Osteoblast (primary cell): ENCODE measurements at regions not wholly inside any gene's neighbourhood (a gene's known extent, or its start where the extent isn't known, plus 50 kb on each side); places are given as distances from the start of the nearest gene placed in this dataset.

Source experiments
- DNase-seq: peaks from one replicate; pipeline ENCODE4 v3.0.0; 2011; ENCODE audit warnings: low spot score, mixed read lengths; ENCODE audit not compliant: insufficient read length; ENCODE audit errors: missing footprints
- H2AFZ ChIP-seq: 2 replicates; pipeline ENCODE4 v1.6.0; 2011; ENCODE audit warnings: mild to moderate bottlenecking, low read length
- H3K27ac ChIP-seq: 2 replicates; pipeline ENCODE4 v1.5.1; 2011; ENCODE audit warnings: mild to moderate bottlenecking, low read depth, low read length, moderate library complexity
- H3K27me3 ChIP-seq: 2 replicates; pipeline ENCODE4 v1.6.0; 2012; ENCODE audit warnings: mild to moderate bottlenecking, control low read depth, inconsistent platforms, low read length, moderate library complexity; ENCODE audit not compliant: insufficient read depth
- H3K36me3 ChIP-seq: 2 replicates; pipeline ENCODE4 v1.5.1; 2011; ENCODE audit warnings: mild to moderate bottlenecking, low read length, control low read depth, moderate library complexity; ENCODE audit not compliant: insufficient read depth
- H3K4me1 ChIP-seq: 2 replicates; pipeline ENCODE4 v1.5.1; 2011; ENCODE audit warnings: mild to moderate bottlenecking, low read length, control low read depth, moderate library complexity; ENCODE audit not compliant: insufficient read depth
- H3K4me2 ChIP-seq: 2 replicates; pipeline ENCODE4 v1.6.0; 2011; ENCODE audit warnings: mild to moderate bottlenecking, low read length; ENCODE audit not compliant: insufficient read depth
- H3K4me3 ChIP-seq: fragments of 200-600 bp; sonication (generic); 3 replicates; pipeline ENCODE4 v1.5.1; 2012; ENCODE audit warnings: mild to moderate bottlenecking, low read length, inconsistent platforms; ENCODE audit not compliant: insufficient read depth
- H3K79me2 ChIP-seq: 2 replicates; pipeline ENCODE4 v1.6.0; 2012; ENCODE audit warnings: mild to moderate bottlenecking, low read length, control low read depth, inconsistent platforms; ENCODE audit not compliant: insufficient read depth
- H3K9me3 ChIP-seq: 2 replicates; pipeline ENCODE4 v1.5.1; 2011; ENCODE audit warnings: low read depth, low read length, control low read depth
- H4K20me1 ChIP-seq: 2 replicates; pipeline ENCODE4 v1.6.0; 2012; ENCODE audit warnings: mild to moderate bottlenecking, low read length, control low read depth; ENCODE audit not compliant: insufficient read depth
- TF ChIP-seq, protein P1 (sequence below): IDR thresholded peaks from 2 replicates; pipeline ENCODE4 v1.5.1; 2011; ENCODE audit warnings: mild to moderate bottlenecking, low read depth, low read length, moderate library complexity; ENCODE audit errors: extremely low read depth

DNA sequence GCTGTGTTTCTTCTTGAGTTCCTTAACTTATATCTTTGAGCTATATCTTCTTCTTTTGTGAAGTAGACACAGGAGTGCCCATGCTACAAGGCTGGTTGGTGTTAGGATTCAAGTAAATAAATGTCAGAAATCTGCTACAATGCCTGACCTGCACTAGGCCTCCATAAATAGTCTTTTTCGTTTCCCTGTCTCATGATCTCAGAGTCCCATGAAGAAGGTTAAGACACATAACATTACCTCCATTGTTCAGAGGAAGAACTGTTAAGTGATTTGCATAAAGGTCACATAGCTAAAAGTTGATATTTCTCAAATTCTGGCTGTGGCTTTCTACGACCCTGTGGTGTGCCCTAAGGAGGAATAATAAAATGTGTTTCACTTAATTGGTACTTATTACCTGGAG lies 228.4 kb downstream of the KCNS3 start:
- no peaks in the 10 kb centered on the region for H3K79me2 ChIP-seq
- H3K4me2 ChIP-seq = no peak overlapping the region
- no peaks in the 10 kb centered on the region for H3K4me1 ChIP-seq
- H4K20me1 ChIP-seq = no peaks in the 10 kb centered on the region
- DNase-seq = no peak
- H3K4me3 ChIP-seq = no peak overlapping the region
- no peaks in the 10 kb centered on the region for H3K27me3 ChIP-seq
- TF ChIP-seq, protein P1, sequence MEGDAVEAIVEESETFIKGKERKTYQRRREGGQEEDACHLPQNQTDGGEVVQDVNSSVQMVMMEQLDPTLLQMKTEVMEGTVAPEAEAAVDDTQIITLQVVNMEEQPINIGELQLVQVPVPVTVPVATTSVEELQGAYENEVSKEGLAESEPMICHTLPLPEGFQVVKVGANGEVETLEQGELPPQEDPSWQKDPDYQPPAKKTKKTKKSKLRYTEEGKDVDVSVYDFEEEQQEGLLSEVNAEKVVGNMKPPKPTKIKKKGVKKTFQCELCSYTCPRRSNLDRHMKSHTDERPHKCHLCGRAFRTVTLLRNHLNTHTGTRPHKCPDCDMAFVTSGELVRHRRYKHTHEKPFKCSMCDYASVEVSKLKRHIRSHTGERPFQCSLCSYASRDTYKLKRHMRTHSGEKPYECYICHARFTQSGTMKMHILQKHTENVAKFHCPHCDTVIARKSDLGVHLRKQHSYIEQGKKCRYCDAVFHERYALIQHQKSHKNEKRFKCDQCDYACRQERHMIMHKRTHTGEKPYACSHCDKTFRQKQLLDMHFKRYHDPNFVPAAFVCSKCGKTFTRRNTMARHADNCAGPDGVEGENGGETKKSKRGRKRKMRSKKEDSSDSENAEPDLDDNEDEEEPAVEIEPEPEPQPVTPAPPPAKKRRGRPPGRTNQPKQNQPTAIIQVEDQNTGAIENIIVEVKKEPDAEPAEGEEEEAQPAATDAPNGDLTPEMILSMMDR = no peak
- H3K9me3 ChIP-seq = no peaks in the 10 kb centered on the region
- H3K27ac ChIP-seq = no peak overlapping the region
- no peaks in the 10 kb centered on the region for H3K36me3 ChIP-seq
- no peak overlapping the region for H2AFZ ChIP-seq

DNA sequence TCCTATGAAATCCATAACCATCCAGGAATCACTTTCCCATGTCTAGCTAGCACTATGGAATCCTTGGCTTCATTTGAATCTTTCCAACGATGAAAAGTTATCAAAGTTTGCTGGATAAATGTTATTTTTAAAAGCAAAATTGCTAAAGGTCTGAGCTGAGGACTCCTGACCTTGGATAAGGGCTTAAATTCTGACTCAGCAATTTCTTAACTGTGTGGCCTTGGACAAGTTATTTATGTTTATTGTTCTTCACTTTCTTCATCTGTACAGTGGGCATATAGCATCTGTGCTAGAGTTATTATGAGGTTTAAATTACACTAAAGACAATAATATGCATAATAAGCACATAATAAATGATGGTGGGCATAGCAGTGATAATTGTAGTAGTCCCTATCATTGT lies 227.5 kb downstream of the KCNS3 start:
- Histone ChIP-seq H3K4me1 (no peaks in the 10 kb centered on the region), H3K9me3 (no peaks in the 10 kb centered on the region), H3K79me2 (no peaks in the 10 kb centered on the region), H3K27me3 (no peaks in the 10 kb centered on the region), H3K36me3 (no peaks in the 10 kb centered on the region), H3K27ac (no peak overlapping the region), H2AFZ (no peak overlapping the region), H4K20me1 (no peaks in the 10 kb centered on the region), H3K4me3 (no peak overlapping the region), H3K4me2 (no peak overlapping the region)
- TF ChIP-seq, protein P1 = no peak
- no peak for DNase-seq

DNA sequence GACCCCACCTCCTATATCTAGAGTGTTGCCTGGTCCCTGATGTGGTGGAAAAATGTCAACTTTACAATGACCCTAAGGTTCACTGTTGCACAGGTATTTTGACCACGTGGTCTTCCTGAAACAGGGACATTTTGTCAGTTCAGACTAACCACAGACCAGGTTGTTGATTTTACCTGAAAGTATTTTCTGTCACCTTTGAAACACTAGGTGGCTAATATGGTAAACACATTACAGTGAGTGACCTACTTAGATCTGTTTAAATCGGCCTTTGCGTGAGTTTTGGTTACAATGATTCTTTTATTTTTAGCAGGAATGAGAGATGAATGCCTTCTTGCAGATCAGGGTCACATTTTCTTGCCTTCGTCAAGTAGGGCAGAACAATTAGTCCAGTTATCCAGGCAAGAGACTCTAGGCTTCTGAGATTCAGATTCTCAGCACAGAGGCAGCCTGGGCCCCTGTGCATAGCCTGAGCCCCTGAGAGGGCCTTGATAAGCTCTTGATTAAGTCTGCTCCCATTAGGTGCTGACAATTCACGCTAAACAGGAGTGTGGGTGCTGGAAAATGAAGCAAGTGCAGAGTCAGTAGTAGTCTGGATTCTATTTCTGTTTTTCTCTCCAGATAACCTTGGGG lies 226.2 kb downstream of the KCNS3 start:
- Histone ChIP-seq H3K4me3 (no peak overlapping the region), H2AFZ (no peak overlapping the region), H3K27me3 (no peaks in the 10 kb centered on the region), H4K20me1 (no peaks in the 10 kb centered on the region), H3K36me3 (no peaks in the 10 kb centered on the region), H3K4me2 (no peak overlapping the region), H3K9me3 (no peaks in the 10 kb centered on the region), H3K4me1 (no peaks in the 10 kb centered on the region), H3K79me2 (no peaks in the 10 kb centered on the region), H3K27ac (no peak overlapping the region)
- TF ChIP-seq, protein P1 = no peak
- no peak for DNase-seq

DNA sequence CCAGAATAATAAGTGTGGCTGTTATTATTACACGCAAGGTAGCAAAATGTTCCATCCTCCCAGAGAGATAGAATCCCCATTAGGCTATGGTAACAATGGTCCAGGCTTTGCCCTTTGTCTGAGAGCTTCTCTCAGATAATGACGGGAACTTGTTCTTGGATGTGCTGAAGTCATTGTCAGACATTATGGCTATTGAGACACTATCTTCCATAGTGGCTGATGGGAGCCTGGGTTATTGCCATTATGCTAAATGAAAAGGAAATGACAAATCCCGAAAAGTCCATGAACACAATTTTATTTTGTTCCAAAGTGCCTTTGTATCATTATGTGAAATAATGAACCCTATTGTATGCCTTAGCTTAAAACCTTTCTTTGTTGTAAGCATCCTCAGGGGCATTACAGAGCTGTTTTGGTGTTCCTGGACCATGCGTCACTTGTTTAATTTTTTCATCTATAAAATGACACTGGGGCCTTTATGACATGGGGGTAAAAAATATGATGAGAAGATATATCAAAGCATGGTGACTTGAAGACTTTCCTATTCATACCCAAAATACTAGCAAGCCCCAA lies 218.5 kb downstream of the KCNS3 start:
- H3K4me1 ChIP-seq = no peaks in the 10 kb centered on the region
- no peak overlapping the region for H2AFZ ChIP-seq
- H3K36me3 ChIP-seq = no peaks in the 10 kb centered on the region
- H3K4me3 ChIP-seq = no peak overlapping the region
- no peaks in the 10 kb centered on the region for H3K27me3 ChIP-seq
- no peak overlapping the region for H3K27ac ChIP-seq
- H3K9me3 ChIP-seq = no peaks in the 10 kb centered on the region
- no peak for DNase-seq
- TF ChIP-seq, protein P1 = no peak
- no peaks in the 10 kb centered on the region for H4K20me1 ChIP-seq
- H3K4me2 ChIP-seq = no peak overlapping the region
- no peaks in the 10 kb centered on the region for H3K79me2 ChIP-seq
